Sciatic nerve (tissue), 2 donors: ENCODE measurements at regions not wholly inside any gene's neighbourhood (a gene's known extent, or its start where the extent isn't known, plus 50 kb on each side); places are given as distances from the start of the nearest gene placed in this dataset.
"Not testable (repeated sequence)": the region's sequence is repeated elsewhere in the genome, so short reads cannot be mapped to it uniquely, and the experiment has no call there.

ENCODE experiments used
- ATAC-seq: fragments of 200-7000 bp; cut with Tn5 transposase; one replicate; pipeline ENCODE4 v1.9.1; 2020; ENCODE audit warnings: mild to moderate bottlenecking, moderate library complexity
- DNase-seq: peaks from one replicate; pipeline ENCODE4 v3.0.0-alpha.2; 2020; ENCODE audit warnings: low spot score
- intact Hi-C: fragments of 100-400 bp; cut with DNase I; formaldehyde crosslinking; loops from one replicate; pipeline ENCODE4 v1.14.2; 2022
- donor health status: DM: no; HTN: no; CAD: no.
- donor health status: DM: no; HTN: no; CAD: no.

GRCh38 chr6:163862701-163863100, 448.2 kb downstream of the QKI start:
- DNase-seq (no peak), ATAC-seq (no peak)
- intact Hi-C loops: no loop called here

- DNase-seq (no peak), ATAC-seq (no peak)
- intact Hi-C loops: no loop called here
These were observed 447.1 kb downstream of the QKI start for GRCh38 chr6:163861627-163862026.

GRCh38 chr6:163860287-163861081, 446.0 kb downstream of the QKI start:
- ATAC-seq: peak; percentile 79
- no peak for DNase-seq
- intact Hi-C loops: no loop called here

- ATAC-seq, intact Hi-C loops, DNase-seq: not testable (repeated sequence)
These were observed 444.4 kb downstream of the QKI start for GRCh38 chr6:163858870-163859269.

GRCh38 chr6:163857421-163857820, 442.9 kb downstream of the QKI start:
- DNase-seq (no peak), ATAC-seq (no peak)
- intact Hi-C loops: no loop called here

- ATAC-seq (no peak), DNase-seq (no peak)
- intact Hi-C loops: no loop called here
These were observed 436.4 kb downstream of the QKI start for GRCh38 chr6:163850874-163851273.

- intact Hi-C loops: no loop called here
- ATAC-seq: no peak
These were observed 430.2 kb downstream of the QKI start for GRCh38 chr6:163844761-163845160.

GRCh38 chr6:163844357-163844756, 429.8 kb downstream of the QKI start:
- intact Hi-C loops: no loop called here
- DNase-seq (no peak), ATAC-seq (no peak)

More at GRCh38 chr6:163844761-163845160, 430.2 kb downstream of the QKI start:
- no peak for DNase-seq

GRCh38 chr6:163843218-163843617, 428.7 kb downstream of the QKI start:
- intact Hi-C loops: no loop called here
- ATAC-seq (no peak), DNase-seq (no peak)

GRCh38 chr6:163842467-163842866, 427.9 kb downstream of the QKI start:
- DNase-seq (no peak), ATAC-seq (no peak)
- intact Hi-C loops: no loop called here

GRCh38 chr6:163841733-163842132, 427.2 kb downstream of the QKI start:
- intact Hi-C loops: no loop called here
- DNase-seq (no peak), ATAC-seq (no peak)

GRCh38 chr6:163841326-163841725, 426.8 kb downstream of the QKI start:
- no peak for DNase-seq
- ATAC-seq: no peak
- intact Hi-C loops: no loop called here

- ATAC-seq: no peak
- no peak for DNase-seq
- intact Hi-C loops: no loop called here
These were observed 426.4 kb downstream of the QKI start for GRCh38 chr6:163840880-163841279.

GRCh38 chr6:163839296-163839695, 424.8 kb downstream of the QKI start:
- no peak for DNase-seq
- ATAC-seq: no peak
- intact Hi-C loops: no loop called here

- ATAC-seq (peak; percentile 85), DNase-seq (no peak)
- intact Hi-C loops: no loop called here
These were observed 423.3 kb downstream of the QKI start for GRCh38 chr6:163837691-163838431.

- peak; percentile 27 for ATAC-seq
- no peak for DNase-seq
- intact Hi-C loops: no loop called here
These were observed 422.6 kb downstream of the QKI start for GRCh38 chr6:163836876-163837690.

- no peak for ATAC-seq
- intact Hi-C loops: no loop called here
These were observed 421.1 kb downstream of the QKI start for GRCh38 chr6:163835439-163836171.

GRCh38 chr6:163834226-163834970, 419.9 kb downstream of the QKI start:
- no peak for DNase-seq
- intact Hi-C loops: no loop called here
- no peak for ATAC-seq

More at GRCh38 chr6:163835439-163836171, 421.1 kb downstream of the QKI start:
- no peak for DNase-seq
